22Rv1 (cell line): ENCODE measurements at regions not wholly inside any gene's neighbourhood (a gene's known extent, or its start where the extent isn't known, plus 50 kb on each side); places are given as distances from the start of the nearest gene placed in this dataset.

Experiments used
- H3K27ac ChIP-seq: fragments of 450-650 bp; 2 replicates; pipeline ENCODE4 v1.5.1; 2017
- CTCF ChIP-seq: fragments of 450-650 bp; IDR thresholded peaks from 2 replicates; pipeline ENCODE4 v1.5.1; 2017; ENCODE audit warnings: mild to moderate bottlenecking
- ZFX ChIP-seq: fragments of 450-650 bp; IDR thresholded peaks from 2 replicates; pipeline ENCODE4 v1.6.1; 2017; ENCODE audit warnings: antibody characterized with exemption, borderline replicate concordance

GRCh38 chrX:42944381-42944998 is 166.5 kb upstream of the PPP1R2C start:
- TF ChIP-seq CTCF (no peak), ZFX (no peak)

GRCh38 chrX:42946544-42947194 is 168.7 kb upstream of the PPP1R2C start:
- TF ChIP-seq CTCF (no peak), ZFX (no peak)
- no peak overlapping the region for H3K27ac ChIP-seq

More at GRCh38 chrX:42944381-42944998, 166.5 kb upstream of the PPP1R2C start:
- H3K27ac ChIP-seq, result no peak overlapping the region

- TF ChIP-seq ZFX (no peak), CTCF (no peak)
- H3K27ac ChIP-seq, result no peak overlapping the region
Observed at GRCh38 chrX:42948723-42949657, 171.0 kb upstream of the PPP1R2C start.

- TF ChIP-seq ZFX, result no peak
- TF ChIP-seq CTCF, result no peak
- no peak overlapping the region for H3K27ac ChIP-seq
Observed at GRCh38 chrX:42951747-42952146, 173.8 kb upstream of the PPP1R2C start.

GRCh38 chrX:42952621-42953020 is 174.7 kb upstream of the PPP1R2C start:
- no peak overlapping the region for H3K27ac ChIP-seq
- no peak for TF ChIP-seq ZFX
- TF ChIP-seq CTCF, result no peak

- no peak overlapping the region for H3K27ac ChIP-seq
- no peak for TF ChIP-seq ZFX
Observed at GRCh38 chrX:42954880-42955279, 176.9 kb upstream of the PPP1R2C start.

GRCh38 chrX:42955349-42955748 is 177.4 kb upstream of the PPP1R2C start:
- no peak overlapping the region for H3K27ac ChIP-seq
- TF ChIP-seq CTCF, result no peak
